KOPT-K1 (cell line): ENCODE measurements at regions not wholly inside any gene's neighbourhood (a gene's known extent, or its start where the extent isn't known, plus 50 kb on each side); places are given as distances from the start of the nearest gene placed in this dataset.

Experiments
- H3K27ac ChIP-seq: fragments of 200-600 bp; sonication (generic); 2 replicates; pipeline ENCODE4 v1.5.1; 2016; ENCODE audit warnings: antibody characterized with exemption, mild to moderate bottlenecking, low read depth, low read length; ENCODE audit not compliant: poor library complexity, severe bottlenecking
- H3K36me3 ChIP-seq: fragments of 200-600 bp; sonication (generic); 2 replicates; pipeline ENCODE4 v1.5.1; 2017; ENCODE audit warnings: antibody characterized with exemption, mild to moderate bottlenecking, low read length, moderate library complexity; ENCODE audit not compliant: insufficient read depth
- H3K9me3 ChIP-seq: fragments of 200-600 bp; sonication (generic); 2 replicates; pipeline ENCODE4 v1.5.1; 2017; ENCODE audit warnings: antibody characterized with exemption, low read length, mild to moderate bottlenecking; ENCODE audit not compliant: insufficient read depth, poor library complexity, severe bottlenecking

DNA sequence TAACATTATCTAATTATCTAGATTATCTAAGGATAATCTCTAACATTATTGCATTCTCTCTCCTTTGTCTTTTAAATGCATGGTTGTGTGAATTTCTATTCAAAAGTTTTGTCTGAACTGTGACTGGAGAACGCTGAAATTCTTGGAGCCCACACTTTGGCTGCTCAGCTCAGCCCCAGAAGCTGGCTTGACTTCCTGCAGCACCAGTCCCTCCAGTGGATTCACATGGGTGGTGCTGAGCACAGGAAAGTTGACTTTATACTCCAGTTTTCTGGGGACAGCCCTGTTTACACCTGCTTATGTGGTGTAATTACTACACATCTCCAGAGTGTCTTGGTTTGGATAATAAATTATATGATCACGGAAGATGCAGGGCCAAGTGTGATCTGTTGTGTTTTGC lies 255.1 kb upstream of the NOX3 start:
- Histone ChIP-seq H3K36me3 (no peaks in the 10 kb centered on the region), H3K27ac (no peak overlapping the region), H3K9me3 (no peaks in the 10 kb centered on the region)

DNA sequence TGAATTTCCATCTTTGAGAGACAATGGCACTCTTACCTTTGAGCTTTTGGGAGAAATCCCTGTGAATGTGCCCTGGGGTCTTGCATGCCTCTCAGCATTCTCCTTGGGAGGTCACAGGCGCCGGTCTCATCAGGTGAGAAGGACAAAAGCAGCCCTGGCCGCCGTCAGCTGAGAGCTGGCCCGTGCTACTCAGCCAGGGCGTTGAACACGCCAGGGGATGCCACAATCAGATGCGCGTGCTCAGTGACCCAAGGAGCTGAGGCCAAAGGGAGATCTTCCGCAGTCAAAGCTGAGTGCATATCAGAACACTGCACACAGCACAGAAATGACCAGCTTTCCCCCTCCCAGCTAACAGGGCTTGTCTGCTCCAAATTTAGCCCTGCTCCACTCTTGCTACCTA lies 253.6 kb upstream of the NOX3 start:
- H3K9me3 ChIP-seq: no peaks in the 10 kb centered on the region

GRCh38 chr6:155708100-155708499 lies 252.5 kb upstream of the NOX3 start:
- Histone ChIP-seq H3K27ac (no peak overlapping the region), H3K36me3 (no peaks in the 10 kb centered on the region), H3K9me3 (no peaks in the 10 kb centered on the region)

More for the DNA sequence above, 253.6 kb upstream of the NOX3 start:
- Histone ChIP-seq H3K27ac (no peak overlapping the region), H3K36me3 (no peaks in the 10 kb centered on the region)

DNA sequence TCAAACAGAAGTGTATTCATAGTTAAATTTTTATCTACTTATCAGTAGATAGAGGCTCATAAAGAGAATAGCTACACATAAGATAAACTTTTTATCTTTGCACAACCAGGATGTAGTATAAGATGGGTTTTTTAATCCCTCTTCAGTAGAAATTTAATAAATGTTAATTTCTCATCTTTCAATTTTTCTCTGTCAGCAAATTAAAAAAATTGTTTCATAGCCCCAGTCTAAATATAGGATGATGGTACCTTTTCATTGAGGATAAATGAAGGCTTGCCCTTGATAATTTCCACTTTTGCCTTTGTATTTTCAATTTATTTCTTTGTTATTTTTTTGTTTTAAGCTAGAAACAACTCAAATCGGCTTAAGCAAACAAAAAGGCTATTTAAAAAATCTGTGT lies 251.2 kb upstream of the NOX3 start:
- Histone ChIP-seq H3K36me3 (no peaks in the 10 kb centered on the region), H3K9me3 (no peaks in the 10 kb centered on the region), H3K27ac (no peak overlapping the region)

DNA sequence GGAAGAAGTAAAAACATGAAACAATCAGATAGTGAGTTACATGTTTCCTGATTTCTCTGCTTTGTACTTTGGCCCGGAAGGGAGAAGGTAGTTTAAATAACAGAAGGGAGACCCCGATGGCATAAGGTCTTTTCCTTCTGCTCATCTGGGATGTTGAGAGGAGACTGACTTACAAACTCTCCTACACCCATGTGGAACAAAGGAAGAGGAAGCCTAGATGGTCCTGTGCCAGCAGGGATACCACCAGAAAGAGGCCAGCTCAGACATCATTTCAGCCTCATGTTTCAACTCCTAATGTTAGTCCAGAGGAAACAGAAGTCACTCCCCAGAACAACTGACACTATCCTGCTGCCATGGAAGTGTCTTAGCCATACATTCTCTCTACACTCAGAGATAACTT lies 250.7 kb upstream of the NOX3 start:
- Histone ChIP-seq H3K9me3 (no peaks in the 10 kb centered on the region), H3K27ac (no peak overlapping the region), H3K36me3 (no peaks in the 10 kb centered on the region)

DNA sequence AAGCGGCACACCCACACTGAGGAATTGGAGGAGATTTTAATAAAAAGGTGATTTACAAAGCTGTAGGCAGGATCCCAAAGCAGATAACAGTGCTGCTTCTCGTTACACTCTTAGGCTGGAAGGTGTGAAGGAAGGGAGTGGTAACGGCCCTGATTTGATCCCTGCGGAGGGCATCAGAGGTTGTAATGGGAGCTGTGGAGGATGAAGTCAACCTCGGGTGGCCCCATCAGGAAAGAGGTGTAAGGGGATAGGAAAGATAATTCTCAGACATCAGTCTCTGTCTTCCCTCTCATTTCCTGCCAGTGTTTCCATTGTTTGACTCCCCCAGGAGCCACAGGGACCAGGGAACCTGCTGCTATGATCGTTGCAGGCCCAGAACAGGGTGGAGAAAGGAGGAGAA lies 245.7 kb upstream of the NOX3 start:
- Histone ChIP-seq H3K27ac (no peak overlapping the region), H3K9me3 (no peaks in the 10 kb centered on the region), H3K36me3 (no peaks in the 10 kb centered on the region)

DNA sequence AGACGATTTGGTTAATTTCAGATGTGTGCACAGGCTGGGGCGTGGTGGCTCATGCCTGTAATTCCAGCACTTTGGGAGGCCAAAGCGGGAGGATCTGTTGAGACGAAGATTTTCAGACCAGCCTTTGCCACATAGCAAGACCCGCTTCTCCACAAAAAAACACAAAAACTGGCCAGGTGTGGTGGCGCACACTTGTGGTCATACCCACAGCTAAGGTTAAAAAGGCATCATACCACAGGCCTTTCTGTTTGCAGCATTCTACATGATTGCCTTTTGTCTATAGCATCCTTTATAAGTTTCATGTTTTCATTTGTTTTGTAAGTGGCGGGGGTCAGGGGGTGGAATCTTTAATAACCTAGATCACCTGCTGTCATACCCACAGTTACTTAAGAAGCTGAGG lies 239.9 kb upstream of the NOX3 start:
- Histone ChIP-seq H3K27ac (no peak overlapping the region), H3K36me3 (no peaks in the 10 kb centered on the region), H3K9me3 (no peaks in the 10 kb centered on the region)

DNA sequence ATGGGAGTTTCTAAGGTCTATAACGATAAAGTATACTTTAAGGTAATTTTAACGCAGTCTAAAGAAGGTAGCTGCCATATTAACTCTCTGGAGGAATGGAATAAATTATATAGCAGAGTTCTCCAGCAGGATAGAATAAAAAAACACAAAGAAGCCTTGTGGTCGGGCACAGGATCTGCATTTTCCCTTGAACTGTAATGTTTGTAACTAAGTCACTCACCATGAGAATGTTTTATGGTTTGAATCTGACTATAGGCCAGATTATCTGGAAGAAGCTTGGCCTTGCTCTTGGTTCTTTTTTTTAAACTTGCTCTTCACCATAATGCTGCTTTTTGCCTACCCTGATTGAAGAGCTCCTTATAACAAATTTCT lies 238.8 kb upstream of the NOX3 start:
- Histone ChIP-seq H3K36me3 (no peaks in the 10 kb centered on the region), H3K9me3 (no peaks in the 10 kb centered on the region), H3K27ac (no peak overlapping the region)

DNA sequence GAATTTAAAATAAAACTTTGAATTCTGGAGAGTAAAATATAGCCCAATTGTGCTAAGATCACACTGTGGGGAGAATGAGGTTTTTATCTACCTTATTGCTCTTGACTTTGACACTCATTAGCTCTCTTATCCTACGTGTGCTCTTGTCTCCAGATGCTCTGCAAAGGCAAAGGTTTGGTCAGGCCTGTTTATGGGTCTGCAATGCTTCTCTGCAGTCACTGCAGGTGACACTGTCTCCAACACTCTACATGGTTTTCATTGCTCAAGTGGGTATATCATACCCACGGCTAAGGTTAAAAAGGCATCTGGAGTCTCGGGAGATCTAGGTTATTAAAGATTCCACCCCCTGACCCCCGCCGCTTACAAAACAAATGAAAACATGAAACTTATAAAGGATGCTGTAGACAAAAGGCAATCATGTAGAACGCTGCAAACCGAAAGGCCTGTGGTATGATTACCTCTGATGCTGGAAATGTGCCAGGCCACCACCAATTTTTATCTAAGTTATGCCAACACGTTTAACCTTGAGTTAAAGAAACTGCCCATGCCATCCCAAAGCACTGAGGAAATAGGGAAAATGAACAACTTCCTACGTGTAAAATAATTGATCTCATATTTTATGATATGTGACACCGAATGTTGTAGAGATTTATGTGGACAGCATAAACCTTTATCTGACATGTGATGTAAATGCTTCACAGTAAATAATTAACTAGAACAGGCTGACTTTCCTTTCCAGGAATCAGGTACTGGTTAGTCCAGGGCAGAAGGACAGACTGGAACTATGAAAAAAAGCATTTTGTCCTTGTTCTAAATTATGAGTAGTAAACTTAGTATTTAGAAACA lies 238.2 kb upstream of the NOX3 start:
- no peaks in the 10 kb centered on the region for H3K9me3 ChIP-seq
- H3K27ac ChIP-seq: no peak overlapping the region

GRCh38 chr6:155690820-155691219 lies 235.2 kb upstream of the NOX3 start:
- no peaks in the 10 kb centered on the region for H3K9me3 ChIP-seq
- H3K27ac ChIP-seq: no peak overlapping the region
- no peaks in the 10 kb centered on the region for H3K36me3 ChIP-seq

More for the DNA sequence above, 238.2 kb upstream of the NOX3 start:
- no peaks in the 10 kb centered on the region for H3K36me3 ChIP-seq

- Histone ChIP-seq H3K9me3 (no peaks in the 10 kb centered on the region), H3K27ac (no peak overlapping the region), H3K36me3 (no peaks in the 10 kb centered on the region)
Observed at GRCh38 chr6:155687645-155688044, 232.0 kb upstream of the NOX3 start.

DNA sequence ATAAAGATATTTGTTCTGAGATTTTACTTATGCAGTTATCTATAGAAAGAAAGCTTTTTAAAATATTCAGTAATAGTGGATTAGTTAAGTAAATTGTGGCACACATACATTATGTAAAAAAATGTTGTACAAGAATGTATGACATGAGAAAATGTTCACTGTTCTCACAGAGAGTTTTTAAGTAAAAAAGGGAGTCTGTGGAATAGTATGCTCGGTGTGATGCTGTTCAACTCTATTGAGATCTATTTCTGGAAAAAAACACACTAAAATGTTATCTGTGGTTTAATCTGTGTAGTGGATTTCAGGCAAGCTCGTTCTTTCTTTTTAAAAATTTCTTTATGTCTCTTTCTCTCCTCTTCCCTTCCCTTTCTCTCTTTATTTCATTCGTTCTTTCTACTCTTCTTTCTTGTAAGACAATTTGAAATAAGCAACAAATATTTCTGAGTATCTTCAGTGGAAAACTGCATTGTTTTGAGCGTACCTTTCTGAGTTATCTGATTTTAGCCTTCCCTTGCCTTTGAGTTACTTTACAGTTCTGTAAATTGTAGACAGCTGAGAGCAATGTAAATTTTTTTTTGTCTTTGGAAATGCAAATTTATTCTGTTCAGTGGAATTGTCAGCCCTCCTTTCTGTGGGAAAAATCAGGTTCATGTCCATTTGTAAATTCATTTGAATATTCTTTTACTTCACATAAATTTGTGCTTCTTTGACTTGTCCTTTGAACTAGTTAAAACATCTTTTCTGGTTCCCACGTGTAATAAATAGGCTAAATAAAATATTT lies 229.0 kb upstream of the NOX3 start:
- Histone ChIP-seq H3K27ac (no peak overlapping the region), H3K36me3 (no peaks in the 10 kb centered on the region), H3K9me3 (no peaks in the 10 kb centered on the region)

DNA sequence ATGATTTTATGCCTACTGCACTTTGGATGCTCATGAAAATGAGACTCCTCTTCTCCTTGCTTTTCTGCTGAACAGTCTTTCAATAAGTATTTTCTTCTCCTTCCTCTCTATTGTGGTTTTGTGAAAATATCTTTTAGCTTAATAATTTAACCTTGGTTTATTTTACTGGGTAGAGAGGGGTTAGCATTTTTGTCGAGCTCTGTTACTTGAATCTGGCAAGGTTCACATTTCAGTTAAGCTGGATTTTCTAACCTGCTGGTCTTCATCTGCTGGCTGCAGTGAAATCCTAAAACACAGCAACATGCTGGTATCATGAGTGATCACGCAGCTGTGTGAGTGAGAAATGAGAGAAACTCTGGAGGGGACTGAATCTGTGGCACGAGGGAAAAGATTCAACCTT lies 222.7 kb upstream of the NOX3 start:
- H3K27ac ChIP-seq: no peak overlapping the region
- no peaks in the 10 kb centered on the region for H3K36me3 ChIP-seq
- no peaks in the 10 kb centered on the region for H3K9me3 ChIP-seq

- Histone ChIP-seq H3K36me3 (no peaks in the 10 kb centered on the region), H3K27ac (no peak overlapping the region), H3K9me3 (no peaks in the 10 kb centered on the region)
Observed at GRCh38 chr6:155676346-155676745, 220.7 kb upstream of the NOX3 start.

- no peak overlapping the region for H3K27ac ChIP-seq
- H3K36me3 ChIP-seq: no peaks in the 10 kb centered on the region
Observed at GRCh38 chr6:155670655-155671054, 215.0 kb upstream of the NOX3 start.

More at GRCh38 chr6:155670655-155671054, 215.0 kb upstream of the NOX3 start:
- no peaks in the 10 kb centered on the region for H3K9me3 ChIP-seq
